Body of pancreas (tissue), 4 donors: ENCODE measurements at regions not wholly inside any gene's neighbourhood (a gene's known extent, or its start where the extent isn't known, plus 50 kb on each side); places are given as distances from the start of the nearest gene placed in this dataset.

ENCODE experiments used
- CTCF ChIP-seq, 7 experiments: fragments of 450-650 bp in 4 of 7; fragments of 200-600 bp in 3 of 7; sonication (generic) in 3 of 7; IDR thresholded peaks; one replicate each; pipeline ENCODE4 v1.5.1; 2016 to 2019; ENCODE audit warnings: antibody characterized with exemption in 7 of 7
- POLR2A ChIP-seq, 3 donors: fragments of 450-650 bp; IDR thresholded peaks; one replicate each; pipeline ENCODE4 v1.6.1; 2016; ENCODE audit warnings: antibody characterized with exemption in 3 of 3, mild to moderate bottlenecking in 2 of 3

GRCh38 chr3:194787650-194788049 lies 102.0 kb downstream of the FAM43A start:
- TF ChIP-seq CTCF (IDR thresholded peaks at IDR 0.05) = no peak
- no peak for TF ChIP-seq POLR2A (IDR thresholded peaks at IDR 0.05)
